DND-41 (cell line): ENCODE measurements at regions not wholly inside any gene's neighbourhood (a gene's known extent, or its start where the extent isn't known, plus 50 kb on each side); places are given as distances from the start of the nearest gene placed in this dataset.

Experiments used
- EZH2 ChIP-seq: IDR thresholded peaks from 3 replicates; pipeline ENCODE4 v1.6.1; 2012; ENCODE audit warnings: borderline replicate concordance, low read depth, mild to moderate bottlenecking, moderate library complexity, low read length, inconsistent platforms; ENCODE audit not compliant: severe bottlenecking
- TF ChIP-seq, protein P1 (sequence below): IDR thresholded peaks from 2 replicates; pipeline ENCODE4 v1.5.1; 2012; ENCODE audit warnings: borderline replicate concordance, low read length, moderate library complexity, mild to moderate bottlenecking; ENCODE audit not compliant: poor library complexity, severe bottlenecking; ENCODE audit errors: extremely low read depth

DNA sequence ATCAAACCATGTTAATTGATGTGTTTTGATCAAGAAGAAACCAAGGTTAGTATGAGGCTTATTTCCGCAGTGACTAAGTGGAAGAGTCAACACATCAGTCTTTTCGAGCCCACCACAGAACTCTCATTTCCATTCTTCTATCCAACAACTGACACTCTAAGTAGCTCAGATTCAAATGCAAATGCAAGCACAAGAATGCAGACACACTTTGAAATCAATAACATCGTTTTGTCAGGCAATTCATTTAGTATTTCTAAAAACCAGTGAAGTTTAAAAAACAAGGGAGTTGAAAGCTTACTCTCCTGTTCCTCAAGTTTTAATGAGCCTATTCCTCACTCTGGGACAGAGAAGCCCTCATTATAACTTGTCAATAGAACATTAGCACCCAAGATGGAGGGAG is 433.1 kb downstream of the ZIC3 start:
- no peak for TF ChIP-seq EZH2
- TF ChIP-seq, protein P1, sequence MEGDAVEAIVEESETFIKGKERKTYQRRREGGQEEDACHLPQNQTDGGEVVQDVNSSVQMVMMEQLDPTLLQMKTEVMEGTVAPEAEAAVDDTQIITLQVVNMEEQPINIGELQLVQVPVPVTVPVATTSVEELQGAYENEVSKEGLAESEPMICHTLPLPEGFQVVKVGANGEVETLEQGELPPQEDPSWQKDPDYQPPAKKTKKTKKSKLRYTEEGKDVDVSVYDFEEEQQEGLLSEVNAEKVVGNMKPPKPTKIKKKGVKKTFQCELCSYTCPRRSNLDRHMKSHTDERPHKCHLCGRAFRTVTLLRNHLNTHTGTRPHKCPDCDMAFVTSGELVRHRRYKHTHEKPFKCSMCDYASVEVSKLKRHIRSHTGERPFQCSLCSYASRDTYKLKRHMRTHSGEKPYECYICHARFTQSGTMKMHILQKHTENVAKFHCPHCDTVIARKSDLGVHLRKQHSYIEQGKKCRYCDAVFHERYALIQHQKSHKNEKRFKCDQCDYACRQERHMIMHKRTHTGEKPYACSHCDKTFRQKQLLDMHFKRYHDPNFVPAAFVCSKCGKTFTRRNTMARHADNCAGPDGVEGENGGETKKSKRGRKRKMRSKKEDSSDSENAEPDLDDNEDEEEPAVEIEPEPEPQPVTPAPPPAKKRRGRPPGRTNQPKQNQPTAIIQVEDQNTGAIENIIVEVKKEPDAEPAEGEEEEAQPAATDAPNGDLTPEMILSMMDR = no peak
